ENCODE measurements at regions not wholly inside any gene's neighbourhood (a gene's known extent, or its start where the extent isn't known, plus 50 kb on each side); places are given as distances from the start of the nearest gene placed in this dataset.

- TF ChIP-seq, protein P1, sequence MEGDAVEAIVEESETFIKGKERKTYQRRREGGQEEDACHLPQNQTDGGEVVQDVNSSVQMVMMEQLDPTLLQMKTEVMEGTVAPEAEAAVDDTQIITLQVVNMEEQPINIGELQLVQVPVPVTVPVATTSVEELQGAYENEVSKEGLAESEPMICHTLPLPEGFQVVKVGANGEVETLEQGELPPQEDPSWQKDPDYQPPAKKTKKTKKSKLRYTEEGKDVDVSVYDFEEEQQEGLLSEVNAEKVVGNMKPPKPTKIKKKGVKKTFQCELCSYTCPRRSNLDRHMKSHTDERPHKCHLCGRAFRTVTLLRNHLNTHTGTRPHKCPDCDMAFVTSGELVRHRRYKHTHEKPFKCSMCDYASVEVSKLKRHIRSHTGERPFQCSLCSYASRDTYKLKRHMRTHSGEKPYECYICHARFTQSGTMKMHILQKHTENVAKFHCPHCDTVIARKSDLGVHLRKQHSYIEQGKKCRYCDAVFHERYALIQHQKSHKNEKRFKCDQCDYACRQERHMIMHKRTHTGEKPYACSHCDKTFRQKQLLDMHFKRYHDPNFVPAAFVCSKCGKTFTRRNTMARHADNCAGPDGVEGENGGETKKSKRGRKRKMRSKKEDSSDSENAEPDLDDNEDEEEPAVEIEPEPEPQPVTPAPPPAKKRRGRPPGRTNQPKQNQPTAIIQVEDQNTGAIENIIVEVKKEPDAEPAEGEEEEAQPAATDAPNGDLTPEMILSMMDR (conservative IDR thresholded peaks at IDR 0.05; ENCODE audit: low read length): no peak
- TF ChIP-seq EZH2phosphoT487 (IDR thresholded peaks at IDR 0.05; ENCODE audit: borderline replicate concordance, low read depth, low read length): no peak
These were observed 120.6 kb upstream of the CHST15 start for GRCh38 chr10:124213899-124214510.
